HL-60 (cell line): ENCODE measurements at regions not wholly inside any gene's neighbourhood (a gene's known extent, or its start where the extent isn't known, plus 50 kb on each side); places are given as distances from the start of the nearest gene placed in this dataset.

Source experiments
- CTCF ChIP-seq: IDR thresholded peaks from one replicate; pipeline ENCODE4 v1.5.1; 2011; ENCODE audit warnings: low read length, control low read depth, inconsistent platforms; ENCODE audit not compliant: insufficient read depth
- GABPA ChIP-seq: IDR thresholded peaks from 2 replicates; pipeline ENCODE4 v1.6.1; 2012; ENCODE audit warnings: low read depth
- POLR2AphosphoS5 ChIP-seq: IDR thresholded peaks from 2 replicates; pipeline ENCODE4 v1.6.1; 2012; ENCODE audit warnings: low read depth
- REST ChIP-seq: IDR thresholded peaks from 2 replicates; pipeline ENCODE4 v1.6.1; 2012; ENCODE audit warnings: low read depth; ENCODE audit not compliant: insufficient replicate concordance
- SPI1 ChIP-seq: IDR thresholded peaks from 2 replicates; pipeline ENCODE4 v1.6.1; 2012; ENCODE audit warnings: low read depth, mild to moderate bottlenecking, borderline replicate concordance

GRCh38 chr2:220191737-220192136 lies 564.3 kb downstream of the SLC4A3 start:
- no peak for TF ChIP-seq CTCF
- no peak for TF ChIP-seq REST
- TF ChIP-seq GABPA = no peak
- no peak for TF ChIP-seq POLR2AphosphoS5
- no peak for TF ChIP-seq SPI1
